GM19351 (cell line): ENCODE measurements at regions not wholly inside any gene's neighbourhood (a gene's known extent, or its start where the extent isn't known, plus 50 kb on each side); places are given as distances from the start of the nearest gene placed in this dataset.
A peak's percentile ranks its signal among the peaks of the same experiment; 100 is the strongest.

ENCODE experiments used
- ATAC-seq: cut with Tn5 transposase; IDR thresholded peaks from one replicate; pipeline ENCODE4 v1.9.1; 2021; ENCODE audit warnings: mild to moderate bottlenecking, moderate library complexity; ENCODE audit not compliant: unreplicated experiment

DNA sequence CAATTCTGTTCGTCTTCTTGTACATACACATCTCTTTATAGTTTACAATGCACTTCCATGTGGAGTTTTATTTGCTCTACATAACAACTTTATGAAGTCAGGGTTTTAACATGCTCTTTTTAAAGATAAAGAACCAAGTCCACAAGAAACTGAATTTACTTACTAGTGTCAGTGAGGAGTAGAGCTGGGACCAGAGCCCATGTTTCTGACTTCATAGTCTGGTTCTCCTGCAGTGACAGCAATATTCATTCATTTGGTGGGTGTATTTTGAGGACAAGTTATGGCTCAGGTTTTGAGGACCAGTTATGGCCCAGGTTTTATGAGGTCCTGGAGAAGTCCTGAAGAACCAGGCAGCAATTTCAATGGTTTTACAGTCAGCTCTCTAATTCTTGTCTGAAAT is 481.9 kb upstream of the TNC start:
- ATAC-seq, result no peak

DNA sequence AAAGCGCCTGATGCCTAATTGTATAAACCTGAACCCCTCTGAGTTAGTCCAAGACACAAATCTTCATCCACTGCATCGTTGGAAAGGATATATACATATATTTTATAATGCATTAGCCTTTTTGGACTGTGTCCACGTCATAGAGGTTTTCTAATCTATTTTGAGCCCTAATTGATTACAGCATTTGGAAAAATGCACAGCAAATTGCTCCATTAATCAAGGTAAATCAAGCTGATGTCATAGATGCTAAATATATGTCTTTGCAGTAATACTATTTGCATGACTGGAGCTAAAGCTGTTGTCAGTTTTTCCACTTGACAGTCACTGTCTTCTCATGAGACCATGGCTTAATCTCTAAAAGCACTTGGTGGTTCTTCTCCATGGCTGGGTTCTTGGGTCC is 483.5 kb upstream of the TNC start:
- ATAC-seq, result no peak

DNA sequence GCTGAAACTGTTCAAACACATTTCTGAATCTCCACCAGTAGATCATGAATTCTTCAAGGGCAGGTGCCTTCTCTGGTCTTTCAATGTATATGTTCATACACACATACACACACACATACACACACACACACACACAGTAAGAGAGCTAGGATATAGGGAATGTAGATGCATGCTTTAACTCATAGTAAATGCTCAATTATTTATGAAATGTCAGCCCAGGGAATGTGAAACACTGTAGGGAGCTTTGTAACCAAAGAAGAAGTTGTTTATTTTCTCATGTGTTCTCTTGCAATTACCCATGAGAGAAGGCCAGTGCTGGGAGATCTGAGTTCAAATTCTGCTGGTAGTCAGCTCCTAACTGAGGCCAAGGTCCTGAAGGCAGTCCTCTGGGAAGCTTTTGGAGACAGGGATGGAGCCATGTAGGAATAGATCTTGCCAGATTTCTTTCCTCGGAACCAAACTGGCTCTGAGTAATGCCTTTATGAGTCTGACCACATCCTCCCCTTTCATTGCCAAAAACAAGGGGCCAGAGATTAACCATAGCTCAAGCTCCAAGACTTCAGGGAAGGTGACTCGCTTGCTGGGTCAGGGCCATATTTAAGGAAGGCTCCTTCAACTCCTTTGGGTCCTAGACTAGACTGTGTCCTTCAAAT is 487.0 kb upstream of the TNC start:
- no peak for ATAC-seq

DNA sequence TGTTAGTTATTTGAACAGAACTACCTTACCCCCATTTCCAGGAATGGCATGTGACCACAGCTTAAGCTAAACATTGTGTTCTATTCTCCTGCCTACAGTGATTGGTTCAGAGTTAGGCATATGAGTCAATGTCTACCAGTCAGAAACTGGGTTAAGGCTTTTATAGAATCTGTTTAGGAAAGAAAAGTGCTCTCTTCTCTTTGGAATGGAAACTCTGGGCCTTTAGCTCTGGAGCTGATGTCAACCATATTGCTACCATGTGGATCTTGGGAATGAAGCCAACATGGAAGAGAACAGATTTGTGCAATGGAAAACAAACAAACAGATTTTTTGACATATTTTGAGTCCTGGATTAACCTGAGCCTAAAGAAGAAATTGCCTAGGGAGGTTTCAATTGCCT is 488.9 kb upstream of the TNC start:
- no peak for ATAC-seq

DNA sequence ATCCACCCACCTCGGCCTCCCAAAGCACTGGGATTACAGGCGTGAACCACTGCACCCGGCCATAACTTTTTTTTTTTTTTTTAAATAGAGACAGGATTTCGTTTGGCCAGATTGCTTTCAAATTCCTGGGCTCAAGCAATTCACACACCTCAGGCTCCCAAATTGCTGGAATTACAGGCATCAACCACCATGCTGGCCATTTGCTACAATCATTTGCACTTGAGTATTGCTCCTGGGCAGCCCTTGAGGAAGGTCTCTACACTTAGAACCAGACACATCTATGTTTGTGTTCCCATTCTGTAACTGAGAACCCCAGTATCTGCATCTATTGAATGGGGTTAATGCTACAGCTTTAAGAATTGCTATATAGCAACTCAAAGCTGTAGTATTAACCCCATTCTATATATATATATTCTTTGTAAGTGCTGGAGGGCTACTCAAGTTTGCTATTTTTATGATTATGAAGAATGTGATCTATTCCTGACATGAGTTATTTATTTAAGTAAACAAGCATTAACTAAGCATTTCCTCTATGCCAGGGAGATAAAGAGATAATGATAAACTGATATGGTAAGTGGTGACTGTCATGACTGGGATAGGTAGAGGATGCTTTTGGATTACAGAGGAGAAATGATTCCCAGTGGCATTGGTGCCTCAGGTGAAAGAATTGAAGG is 496.5 kb upstream of the TNC start:
- ATAC-seq, result no peak

DNA sequence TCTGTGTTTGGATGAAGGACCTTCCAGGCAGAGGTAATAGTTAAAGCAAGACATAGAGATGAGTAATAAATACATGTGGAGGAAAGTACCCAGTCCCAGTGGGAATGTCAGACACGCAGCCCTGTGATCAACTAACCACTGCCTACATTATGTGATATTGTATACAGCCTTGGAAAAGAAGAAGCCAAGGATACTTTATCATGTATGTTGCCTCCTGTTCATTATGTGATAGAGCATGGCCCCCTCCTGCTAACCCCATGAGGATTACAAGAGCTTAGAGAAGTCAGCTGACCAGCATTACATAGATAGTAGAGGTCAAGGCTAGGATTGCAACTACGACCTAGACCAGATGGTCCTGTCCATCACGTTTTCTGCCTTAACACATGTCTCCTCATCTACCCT is 497.0 kb upstream of the TNC start:
- ATAC-seq, result no peak

DNA sequence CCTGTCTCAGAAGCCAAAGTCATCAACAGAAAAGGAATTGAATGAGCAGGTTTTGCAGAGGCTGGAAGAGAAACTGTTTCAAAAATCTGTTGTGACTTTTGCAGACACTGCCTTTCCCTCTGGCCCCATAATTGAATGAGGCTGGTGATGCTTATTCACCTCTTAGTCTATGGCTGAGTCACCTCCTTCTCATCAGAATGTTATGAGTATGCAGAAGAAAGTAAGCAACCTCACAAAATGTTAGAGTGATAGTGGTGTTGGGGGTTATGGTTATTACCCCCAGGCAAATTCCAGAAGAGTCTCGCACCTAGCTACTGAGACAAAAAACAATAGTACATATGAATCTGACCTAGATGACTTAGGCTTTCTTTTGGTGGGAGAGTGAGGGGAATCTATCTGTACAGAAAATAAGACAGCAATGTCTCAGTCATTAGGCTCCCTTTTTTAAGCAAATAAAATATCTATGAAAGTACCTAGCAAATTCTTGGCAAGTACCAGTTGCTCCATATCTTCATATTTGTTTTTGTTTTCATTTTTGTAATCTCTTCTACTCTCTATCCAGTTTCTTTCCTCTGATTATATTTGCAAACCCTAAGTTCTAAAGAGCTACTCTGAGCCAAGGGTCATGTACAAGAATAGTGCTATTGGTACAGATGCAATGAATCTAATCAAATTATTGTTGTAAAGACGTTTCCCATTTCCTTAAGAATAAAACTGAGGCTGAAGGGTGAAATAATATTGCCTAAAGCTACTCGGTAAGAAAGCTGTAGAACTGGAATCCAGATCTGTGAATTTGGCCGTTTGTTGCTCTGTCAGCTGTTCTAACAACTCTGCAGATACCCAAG is 498.1 kb upstream of the TNC start:
- no peak for ATAC-seq

DNA sequence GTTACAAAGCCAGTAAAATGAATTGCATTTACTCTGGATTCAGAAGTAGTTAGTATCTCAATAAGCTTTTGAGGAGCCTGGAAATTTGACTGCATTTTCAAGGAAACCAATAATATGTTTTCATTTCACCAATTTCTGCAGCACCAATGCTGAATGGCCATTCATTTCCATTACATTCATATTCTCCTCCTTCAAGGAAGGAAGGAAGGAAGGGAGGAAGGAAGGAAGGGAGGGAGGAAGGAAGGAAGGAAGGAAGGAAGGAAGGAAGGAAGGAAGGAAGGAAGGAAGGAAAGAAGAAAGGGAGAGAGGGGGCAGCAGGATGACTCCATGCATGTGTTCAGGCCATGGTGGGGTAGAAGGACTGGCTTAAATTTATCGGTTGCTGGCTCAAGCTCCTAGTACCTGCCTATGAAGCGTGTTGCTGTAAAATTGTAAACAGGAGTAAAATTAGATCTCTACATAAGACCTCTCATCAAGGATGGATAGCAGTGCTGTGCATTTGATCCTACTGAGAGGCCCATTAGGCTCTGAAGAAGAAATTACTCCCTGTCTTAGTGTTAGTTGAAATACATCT is 498.8 kb upstream of the TNC start:
- ATAC-seq, result no peak

DNA sequence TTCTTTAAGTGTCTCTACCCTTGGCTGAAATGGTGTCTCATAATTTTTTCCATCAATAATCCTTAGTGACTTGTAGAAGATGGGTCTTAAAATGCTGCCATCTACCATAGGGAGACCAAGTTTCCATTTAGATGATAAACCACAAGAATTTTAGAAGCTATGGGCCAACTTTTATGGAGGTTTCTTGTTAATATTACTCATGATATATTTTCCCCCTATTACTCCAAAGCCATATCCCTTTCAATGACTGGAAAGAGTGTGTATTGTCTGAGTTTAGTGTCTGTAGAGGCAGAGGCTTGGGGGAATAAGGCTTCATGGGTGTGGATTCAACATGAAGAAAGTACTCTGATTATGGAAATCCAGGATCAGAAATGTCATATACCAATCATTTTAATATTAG is 507.3 kb upstream of the TNC start:
- ATAC-seq, result no peak

DNA sequence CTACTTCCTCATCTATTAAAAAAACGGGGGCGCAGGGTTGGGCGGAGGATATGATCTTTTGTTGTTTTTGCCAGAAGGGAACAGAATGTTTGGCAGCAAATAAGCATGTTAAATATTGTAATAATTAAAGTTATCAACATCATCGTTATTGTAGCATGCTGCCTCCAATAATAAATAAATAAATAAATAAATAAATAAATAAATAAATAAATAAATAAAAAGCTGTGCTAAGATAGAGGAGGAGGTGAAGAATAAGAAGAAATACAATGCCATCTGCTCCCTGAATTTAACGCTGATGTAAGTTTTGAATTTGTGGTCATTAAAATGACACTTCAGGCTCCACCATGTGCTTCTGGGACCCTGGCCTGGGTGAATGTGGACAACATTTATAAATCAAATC is 508.0 kb upstream of the TNC start:
- no peak for ATAC-seq

DNA sequence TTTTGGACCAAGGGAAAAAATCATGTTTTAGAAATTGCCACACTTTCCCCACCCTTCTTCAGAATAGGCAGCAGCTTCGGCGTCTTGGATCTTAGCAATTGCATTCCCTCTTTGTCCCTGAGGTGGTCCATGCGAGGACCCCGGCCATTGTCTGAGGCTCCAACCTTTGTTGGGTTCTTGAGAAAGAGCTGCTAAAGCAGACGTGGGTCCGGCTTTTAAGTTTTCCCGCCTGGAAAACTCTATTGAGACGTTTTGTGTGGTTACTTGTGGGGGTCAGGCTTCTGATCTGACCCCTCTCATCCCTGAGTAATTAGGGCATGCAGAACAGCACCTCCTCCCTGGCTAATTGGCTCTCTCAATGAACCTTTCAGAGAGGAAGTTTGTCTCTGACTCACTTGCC is 509.6 kb upstream of the TNC start:
- ATAC-seq, result no peak

DNA sequence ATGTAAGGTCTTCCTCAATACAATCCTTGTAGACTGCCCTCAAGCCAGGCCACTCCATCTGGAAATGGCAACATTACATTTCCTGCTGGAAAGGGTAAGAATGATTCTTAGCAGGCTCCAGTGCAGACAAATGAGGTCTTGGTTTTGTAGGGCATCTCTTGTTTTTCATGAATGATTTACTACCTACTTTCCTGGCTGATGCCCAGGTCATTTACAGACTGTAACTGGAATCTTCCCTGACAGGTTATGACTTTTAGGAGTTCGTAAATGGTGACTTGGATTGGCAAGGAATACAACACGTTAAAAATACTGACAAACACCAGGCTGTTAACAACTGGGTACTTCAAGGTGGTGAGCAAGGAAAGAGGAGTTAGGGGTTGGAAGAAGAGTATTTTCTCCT is 510.5 kb upstream of the TNC start:
- no peak for ATAC-seq

DNA sequence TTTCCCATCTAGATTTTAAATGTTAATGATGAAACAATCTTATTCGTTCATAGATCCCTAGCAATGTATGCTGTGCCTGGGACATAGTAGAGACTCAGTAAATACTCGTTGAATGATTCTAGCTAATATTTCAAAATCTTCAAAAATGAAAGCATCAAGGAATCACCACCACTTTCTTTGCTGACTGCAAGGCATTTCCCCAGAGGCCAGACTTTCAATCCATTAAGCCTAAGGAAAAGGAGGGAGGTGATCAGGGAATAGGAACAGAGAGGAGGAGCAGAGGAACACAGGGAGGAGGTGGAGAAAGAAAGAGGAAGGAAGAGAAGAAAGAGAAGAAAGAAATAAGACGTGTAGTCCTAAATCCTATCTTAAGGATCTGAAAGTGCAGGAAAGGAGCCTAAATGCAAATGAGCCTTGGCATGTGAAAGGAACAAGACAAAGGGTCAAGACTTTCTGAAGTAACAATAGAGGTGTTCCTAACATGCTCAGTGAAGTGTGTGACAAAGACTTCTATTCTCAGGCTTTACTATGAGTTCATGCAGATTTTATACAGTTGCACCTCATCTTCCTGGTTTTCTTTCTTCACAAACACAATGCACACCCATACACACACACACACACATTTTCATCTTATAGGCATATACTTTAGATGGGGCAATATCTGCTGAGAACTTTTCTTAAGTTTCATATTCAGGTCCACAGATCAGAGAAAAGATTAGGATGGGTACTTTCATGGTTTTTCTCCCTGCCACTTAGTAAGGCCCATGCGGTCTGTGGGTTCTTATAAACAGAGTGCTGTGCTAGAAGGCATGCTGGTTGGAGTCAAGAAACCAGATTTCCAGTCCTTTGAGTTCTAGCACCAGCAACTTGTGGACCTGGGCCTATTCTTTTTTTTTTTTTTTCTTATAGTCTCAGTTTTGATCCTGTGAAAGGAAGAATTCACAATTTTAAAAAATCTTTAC is 512.2 kb upstream of the TNC start:
- ATAC-seq, result no peak

DNA sequence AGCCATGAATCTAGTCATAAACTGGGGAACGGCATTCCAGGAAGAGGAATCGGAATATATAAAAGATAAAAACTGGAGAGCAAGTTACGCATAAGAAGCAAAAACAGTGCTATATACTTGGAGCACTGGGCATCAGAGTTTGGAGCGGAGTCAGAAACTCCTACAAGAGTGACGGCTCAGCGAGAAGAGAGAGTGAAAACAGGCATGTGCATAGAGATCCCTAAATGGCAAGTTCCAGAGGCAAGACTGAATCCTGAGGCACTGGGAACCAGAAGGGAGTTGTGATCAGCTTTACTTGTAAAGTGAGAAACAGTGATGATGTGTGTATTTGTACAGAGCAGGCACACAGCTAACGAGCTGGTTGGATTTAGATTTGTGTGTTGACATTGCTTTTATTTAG is 514.4 kb upstream of the TNC start:
- ATAC-seq, result no peak

DNA sequence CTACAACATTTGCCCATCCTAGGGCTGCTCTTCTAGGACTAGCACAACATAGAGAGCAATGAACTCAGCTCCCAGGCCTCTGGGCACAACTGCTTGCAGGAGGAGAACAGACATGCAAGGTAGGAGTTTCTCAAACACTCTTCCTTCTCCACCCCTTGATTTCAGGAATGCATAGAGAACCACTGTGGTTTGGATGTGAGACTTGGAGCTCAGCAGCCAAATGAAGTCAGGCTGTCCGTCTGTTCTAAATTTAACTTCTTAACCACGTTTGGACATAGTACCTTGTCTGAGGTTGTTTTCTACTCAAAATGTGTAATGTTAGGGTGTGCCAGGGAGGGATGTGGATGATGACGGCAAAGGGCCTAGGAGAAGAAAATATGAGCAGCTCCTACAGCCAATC is 515.1 kb upstream of the TNC start:
- ATAC-seq, result no peak

DNA sequence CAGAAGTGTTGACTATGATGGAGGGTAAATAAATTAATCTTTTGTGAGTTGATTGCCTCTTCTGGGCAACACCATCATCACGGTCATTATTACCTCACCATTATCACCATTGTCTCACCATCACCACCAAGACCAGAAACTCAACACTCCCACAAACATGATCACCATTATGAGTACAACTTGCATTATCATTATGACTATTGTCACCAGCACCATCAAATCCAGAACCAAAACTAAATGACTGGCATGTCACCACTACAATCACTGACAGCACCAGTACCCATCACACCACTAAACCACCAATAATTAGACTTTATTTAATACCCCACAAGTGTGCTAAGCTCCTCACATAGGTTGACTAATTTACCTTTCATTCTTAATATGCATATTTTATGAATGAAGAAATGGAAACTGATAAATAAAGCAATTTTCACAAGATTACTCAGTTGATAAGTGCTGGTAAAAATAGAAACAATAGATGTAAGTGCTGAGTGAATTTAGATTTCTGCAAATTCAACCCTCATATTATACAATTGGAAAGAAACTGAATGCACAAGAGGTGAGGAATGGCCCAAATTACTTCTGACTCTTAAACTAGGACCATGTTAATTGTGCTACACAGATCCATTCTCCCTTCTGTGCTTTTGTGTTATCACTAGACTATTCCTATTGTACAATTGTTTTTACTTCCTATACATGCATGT is 517.8 kb upstream of the PAPPA start:
- peak; percentile 54 for ATAC-seq

DNA sequence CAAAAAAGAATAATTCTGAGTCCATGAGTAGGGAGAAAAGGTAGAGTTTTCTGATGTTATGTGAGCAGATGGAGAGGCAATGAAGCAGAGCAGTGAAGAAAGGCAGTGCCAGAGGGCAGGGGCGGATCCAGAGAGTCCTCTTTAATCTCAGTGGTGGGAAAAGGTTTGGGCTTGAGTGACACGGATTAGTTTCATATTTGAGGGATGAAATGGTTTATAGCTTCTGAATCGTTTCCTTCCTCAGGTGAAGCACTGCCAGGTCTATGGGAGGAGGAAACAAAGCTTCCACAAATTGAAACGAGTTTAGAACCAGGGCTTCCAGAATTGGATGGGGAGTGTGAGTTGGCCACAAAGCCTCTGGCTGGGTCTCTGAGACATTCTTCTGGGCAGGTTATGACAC is 517.0 kb upstream of the PAPPA start:
- no peak for ATAC-seq

DNA sequence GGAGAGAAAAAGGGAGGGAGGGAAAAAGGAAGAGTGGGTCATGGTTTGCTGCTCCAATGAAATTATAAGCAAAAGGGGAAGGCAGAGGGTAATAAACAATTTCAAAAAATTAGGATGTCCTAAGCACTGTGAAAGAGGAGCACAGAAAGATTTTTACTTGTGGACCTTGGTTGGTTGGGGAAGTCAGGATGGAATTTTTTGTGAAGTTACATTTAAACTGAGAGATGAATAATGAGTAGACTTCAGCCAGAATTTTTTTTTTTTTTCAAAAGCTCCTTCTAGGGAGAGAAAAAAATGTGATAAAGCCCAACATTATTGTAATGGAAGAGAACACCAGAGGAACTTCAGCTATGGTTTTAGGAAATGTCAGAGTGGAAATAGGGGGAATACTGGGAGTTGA is 515.9 kb upstream of the PAPPA start:
- no peak for ATAC-seq

DNA sequence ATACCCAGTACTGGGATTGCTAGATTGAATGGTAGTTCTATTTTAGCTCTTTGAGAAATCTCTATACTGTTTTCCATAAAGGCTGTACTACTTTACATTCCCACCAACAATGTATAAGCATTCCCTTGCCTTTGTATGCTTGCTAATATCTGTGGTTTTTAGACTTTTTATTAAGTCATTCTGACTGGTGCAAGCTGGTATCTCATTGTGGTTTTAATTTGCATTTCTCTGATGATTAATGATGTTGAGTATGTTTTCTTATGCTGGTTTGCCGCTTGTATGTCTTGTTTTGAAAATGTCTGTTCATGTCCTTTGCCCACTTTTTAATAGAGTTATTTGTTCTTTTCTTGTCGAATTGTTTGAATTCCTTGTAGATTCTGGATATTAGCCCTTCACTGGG is 512.7 kb upstream of the PAPPA start:
- no peak for ATAC-seq

DNA sequence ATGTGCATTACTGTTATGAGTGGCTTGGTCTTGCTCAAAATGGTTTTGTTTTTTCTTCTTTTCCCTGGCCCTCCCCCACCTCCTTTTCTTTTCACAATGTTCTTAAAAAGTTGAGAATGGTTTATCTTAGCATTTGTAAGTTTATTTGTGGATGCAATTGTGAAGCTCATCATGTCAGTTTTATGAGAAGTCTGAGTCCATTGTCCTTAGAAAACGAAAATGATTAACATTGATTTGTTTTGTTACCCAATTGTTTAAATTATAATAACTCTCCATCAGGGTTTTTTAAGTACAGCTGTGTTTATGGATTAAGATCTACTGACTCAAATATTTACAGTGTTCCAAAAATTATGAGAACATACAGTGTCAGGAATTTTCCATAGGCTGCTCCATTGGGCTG is 511.3 kb upstream of the PAPPA start:
- ATAC-seq, result no peak
